ENCODE measurements at regions not wholly inside any gene's neighbourhood (a gene's known extent, or its start where the extent isn't known, plus 50 kb on each side); places are given as distances from the start of the nearest gene placed in this dataset.

DNA sequence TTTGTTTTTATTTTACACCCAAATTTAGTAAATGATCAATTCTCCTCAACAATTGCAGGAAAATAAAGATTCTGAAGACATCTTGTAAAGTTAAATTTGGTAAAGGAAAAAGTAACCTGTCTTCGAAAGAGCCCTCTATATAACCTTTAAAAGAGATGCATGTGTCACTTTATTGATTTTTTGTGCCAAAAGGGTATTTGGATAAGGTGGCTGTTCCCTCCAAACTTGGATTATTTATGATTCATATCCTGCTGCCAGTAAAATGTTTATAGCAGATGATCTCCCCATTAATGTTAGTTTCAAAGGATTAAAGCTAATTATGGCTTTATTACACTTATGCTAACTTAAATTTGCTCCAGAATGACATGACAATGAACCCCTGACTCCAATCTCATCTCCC, 98.8 kb downstream of the DUSP6 start:
- no peak for DNase-seq

DNA sequence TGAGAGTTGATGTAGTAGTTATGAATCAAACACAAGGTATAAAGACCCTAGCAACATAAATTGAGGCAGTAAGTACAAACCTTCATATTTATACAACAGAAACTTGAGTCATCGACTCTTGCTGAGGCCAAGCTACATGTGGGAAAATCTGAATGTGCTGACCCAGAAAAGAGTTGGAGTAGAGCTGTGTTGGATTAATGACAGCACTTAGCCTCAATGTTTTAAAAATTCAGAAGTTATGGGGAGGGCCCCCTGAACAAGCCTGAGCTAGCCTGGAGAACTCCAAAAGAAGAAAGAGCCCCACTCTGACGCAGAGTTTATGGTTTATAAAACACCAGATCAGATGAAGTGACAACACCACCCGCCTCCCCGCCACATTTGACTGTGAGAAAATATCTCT, 100.0 kb downstream of the DUSP6 start:
- no peak for DNase-seq

DNA sequence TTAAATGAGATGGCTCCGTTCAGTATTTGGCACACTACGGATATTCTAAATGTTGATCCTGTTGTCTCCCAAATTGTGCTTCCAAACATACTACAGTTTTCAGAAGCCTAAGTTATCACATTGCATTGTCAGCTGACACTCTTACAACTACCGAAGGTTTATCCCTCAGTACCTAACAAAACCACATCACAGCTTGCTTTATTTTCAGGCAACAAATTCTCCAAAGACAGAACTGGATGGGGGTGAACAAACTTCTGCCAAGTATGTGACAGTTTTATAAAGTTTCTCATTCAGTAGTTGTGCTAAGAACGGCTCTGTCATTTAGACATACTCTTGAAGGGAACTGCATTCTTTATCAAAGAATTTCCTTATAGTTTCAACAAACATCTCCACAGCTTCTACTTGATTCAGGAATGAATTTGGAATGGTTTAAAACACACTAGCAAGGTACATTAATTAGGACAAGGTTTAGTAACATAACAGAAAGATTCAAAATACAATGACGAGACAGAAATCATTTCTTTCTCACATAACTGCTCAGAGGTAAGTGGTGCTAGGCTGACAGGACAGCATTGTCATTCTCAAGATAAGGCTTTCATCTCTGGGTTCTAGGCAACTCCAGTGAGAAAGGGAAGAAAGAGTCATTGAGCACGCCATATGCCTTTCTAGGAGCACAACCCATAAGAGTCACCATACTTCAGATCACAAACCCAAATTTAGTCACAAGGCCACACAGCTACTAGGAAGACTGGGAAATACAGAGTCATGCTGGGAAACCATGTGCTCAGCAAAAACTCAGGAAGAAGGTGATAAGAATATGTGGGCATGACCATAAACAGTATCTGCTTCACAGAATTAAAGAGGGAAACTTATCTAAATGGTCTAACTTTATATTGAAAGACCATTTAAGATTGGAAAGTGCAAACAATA, 100.7 kb downstream of the DUSP6 start:
- no peak for DNase-seq

DNA sequence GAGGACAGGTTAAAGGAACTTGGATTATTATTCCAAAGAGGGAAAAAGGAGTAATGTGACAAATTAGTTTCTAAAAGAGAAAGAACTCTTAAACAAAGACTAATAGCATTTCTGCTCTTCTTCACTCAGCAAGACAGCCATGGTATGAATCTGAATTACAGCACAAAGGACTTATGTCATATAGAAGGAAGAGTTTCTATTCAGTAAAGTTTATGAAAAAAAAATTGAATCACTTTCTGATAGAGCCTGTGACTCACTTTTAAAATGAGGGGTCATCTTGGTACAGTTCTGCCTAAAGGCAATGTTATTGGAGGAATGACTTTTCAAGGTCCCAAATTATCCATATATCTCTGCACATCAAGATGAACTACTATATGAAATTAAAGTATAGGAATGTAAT, 101.7 kb downstream of the DUSP6 start:
- no peak for DNase-seq

DNA sequence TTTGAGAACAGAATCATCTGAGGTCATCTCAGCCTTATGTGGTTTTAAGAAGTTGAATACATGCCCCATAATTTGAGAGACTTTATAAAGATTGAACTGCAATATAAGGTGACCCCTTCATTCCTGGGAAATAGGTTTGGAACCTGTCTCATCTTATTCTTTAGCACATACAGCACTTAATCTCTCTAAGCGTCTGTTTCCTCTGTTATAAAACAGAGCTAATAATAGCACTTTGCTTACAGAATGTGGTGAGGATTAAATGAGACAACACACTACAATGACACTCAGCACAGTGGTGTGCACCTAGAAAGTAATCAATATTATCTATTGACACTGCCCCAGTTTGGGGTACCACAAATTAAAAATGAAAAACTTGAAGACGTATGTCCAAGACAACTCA, 102.1 kb downstream of the DUSP6 start:
- DNase-seq, result no peak

DNA sequence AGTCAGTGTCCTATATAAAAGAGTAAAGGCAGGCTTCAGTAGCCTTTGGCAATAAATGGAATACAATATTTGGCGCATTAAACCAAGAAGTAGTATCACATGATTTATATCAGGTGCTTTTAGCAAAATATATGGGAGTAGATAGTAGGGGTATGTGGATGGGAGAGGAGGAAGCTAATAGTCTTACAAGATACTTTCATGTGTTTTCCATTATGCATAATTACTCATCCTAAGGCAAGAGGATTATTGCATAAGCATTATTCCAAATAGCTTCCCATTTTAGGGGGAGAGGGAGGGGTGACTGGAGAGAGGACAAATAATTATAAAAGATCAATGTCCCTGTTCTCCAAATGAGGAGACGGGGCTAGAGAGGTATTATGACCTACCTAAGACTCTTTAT, 104.3 kb downstream of the DUSP6 start:
- no peak for DNase-seq

DNA sequence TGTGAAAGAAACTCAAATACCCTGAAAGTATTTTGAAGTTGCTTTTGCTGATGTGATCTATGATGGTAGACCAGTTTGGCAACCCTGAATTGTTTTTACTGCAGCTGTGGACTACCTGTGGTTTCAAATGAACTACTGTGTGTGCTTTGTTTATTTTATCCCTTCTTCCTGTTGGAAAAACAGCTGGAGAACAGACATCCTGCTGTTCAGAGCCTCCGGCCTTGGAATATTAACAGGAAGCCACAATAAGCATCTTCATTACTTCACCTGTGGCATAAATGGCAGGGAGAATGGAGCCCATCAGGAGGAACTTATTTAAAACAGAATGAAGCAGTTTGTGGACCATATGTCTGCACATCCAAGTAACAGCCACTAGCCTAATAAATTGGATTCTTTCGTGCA, 104.8 kb downstream of the DUSP6 start:
- no peak for DNase-seq

DNA sequence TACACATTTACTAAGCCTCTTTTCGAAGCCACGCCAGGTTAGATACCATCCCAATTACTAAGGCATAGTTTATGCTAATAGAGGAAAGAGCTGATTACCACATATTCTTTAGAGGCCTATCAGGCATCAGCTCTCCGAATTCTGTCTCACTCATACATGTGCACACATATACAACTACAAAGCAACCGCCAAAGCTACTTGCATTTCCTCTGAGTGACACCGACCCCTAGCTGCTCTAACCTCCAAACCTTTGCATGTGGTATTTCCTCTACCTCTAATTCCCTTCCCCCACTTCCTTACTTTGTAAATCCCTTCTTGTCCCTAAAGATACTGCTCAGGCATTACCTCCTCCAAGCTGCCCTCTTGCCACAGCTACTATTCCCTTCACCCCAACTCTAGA, 107.2 kb downstream of the DUSP6 start:
- no peak for DNase-seq

DNA sequence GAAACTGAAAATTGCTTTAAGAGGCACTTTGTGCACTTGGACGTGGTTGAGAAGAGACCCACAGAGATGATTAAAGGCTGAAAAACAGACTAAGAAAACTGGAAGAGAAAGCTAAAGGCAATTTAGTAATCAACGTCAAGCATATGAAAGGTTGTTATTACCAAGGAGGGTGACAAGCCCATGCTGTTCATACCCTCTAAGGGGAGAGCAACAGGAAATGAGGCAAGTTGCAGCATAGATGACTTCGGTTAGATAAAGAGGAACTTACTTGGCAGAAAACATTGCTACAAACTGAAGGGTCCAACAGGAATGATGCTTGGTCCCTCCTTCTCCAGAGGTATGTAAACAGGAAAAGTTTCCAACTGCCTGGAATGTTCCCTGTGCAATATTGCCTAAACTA, 107.8 kb downstream of the DUSP6 start:
- no peak for DNase-seq

DNA sequence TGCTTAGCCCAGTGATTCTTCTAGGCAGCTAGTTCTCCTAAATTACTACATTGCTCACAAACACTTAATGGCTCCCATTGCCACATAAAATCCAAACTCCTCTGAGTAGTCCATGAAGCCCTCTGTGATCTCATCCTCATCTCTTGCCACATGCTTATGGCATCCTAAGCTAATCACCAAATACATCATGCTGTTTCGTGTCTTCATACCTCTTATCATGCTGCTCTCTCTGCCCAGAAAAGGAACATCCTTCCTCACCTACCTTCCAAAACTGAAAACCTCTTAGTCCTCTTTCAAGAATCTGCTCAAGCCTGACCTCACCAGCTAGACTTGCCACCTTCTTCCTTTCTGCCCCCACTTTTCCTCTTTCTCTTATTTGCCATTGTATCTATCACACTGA, 108.5 kb downstream of the DUSP6 start:
- DNase-seq, result no peak

DNA sequence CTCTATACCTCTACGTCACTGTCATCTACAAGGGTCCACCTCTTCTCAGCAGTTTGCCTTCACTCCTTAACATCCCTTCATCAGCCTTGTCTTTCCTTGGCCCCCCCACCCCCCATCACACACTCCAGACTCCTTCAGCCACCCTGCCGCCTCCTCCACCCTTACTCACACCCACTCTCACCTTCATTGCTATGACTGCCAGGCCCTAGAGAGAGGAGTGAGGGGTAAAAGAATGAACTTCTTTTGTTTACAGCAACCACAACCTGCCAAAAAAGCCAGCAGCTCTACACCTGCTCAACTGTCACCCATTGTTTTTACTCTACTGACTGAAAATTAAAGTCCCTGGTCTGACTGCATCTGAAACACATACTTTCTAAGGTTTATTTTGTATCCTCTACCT, 112.8 kb downstream of the DUSP6 start:
- DNase-seq, result no peak

DNA sequence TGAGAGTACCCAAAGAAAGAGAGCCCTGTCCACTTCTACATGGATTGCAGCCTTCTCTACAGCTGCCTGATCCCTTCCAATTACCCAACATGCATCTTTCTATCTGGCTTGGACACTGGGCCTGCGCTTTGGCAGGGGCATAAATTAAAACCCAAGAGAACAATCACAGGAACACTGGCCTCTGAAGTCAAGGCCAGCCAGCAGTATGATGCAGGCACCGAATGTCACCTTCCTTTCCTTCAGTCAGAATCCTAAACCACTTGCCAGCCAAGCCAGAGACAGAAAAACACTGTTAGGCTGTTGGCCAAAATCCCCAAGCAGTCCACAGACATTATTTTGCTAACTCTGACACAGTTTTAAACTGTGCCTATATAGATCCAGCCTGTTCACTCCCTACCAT, 113.7 kb downstream of the DUSP6 start:
- DNase-seq, result no peak

DNA sequence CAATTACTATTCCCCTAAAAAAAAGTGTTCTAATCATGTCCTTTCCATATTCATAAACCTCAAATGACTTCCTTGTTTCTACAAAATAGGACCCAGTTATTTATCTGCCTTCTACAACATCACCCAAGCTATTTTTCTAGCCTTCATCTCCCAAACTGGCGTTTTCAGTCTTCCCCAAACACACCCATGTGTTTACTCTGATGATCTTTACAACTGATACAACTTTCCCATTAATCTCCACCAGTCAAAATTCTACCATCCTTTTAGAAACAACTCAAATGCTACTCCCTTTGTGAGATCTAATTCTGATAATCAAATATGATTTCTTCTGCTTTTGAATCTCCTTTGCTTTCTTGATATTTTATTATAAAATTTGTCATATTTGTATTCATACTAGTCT, 114.5 kb downstream of the DUSP6 start:
- DNase-seq, result no peak

DNA sequence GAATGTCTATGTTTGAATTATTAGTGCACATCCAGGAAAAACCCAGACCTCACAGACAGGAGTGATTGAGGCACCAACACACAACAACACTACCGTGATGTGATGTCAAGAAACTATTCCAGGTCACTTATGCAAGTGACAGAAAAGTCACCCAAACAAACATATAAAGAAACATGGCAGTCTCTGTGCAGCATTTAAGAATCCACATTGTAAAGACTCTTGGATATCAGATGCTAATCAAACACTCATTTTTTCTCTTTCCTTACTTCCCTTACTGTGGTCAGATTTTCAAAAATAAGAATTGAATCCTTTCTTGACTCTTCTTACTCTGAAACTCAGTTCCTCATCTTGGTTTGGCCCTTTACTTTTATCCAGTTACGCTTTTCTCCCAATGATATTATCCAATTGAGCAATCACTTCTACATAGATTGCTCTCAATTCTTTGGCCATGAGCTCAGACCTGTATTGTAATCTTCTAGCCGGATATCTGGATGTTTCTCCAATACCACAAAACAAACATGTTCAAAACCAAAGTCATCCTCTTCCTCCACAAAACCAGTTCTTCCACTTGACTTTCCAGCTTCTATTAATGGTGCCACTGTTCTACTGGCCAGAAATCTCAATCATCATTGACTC, 115.4 kb downstream of the DUSP6 start:
- DNase-seq, result no peak

DNA sequence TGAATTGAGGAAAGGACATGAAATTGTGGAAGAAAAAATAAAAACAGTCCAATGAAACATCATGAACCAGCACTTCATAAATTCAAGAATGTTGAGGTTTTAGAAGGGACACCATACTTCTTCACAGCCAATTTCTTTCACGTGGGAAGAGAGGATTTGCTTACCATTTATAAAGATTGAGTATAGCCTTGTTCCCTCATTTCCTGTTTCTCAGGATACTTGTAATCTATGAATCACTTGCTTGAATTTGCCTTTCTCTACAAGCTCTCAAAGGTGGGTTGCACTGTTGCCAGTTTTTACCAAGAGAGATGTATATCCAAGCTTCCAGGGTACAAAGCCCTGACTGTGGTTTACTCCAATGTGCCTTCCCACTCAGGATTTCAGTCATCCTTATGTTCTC, 116.1 kb downstream of the DUSP6 start:
- DNase-seq, result no peak

DNA sequence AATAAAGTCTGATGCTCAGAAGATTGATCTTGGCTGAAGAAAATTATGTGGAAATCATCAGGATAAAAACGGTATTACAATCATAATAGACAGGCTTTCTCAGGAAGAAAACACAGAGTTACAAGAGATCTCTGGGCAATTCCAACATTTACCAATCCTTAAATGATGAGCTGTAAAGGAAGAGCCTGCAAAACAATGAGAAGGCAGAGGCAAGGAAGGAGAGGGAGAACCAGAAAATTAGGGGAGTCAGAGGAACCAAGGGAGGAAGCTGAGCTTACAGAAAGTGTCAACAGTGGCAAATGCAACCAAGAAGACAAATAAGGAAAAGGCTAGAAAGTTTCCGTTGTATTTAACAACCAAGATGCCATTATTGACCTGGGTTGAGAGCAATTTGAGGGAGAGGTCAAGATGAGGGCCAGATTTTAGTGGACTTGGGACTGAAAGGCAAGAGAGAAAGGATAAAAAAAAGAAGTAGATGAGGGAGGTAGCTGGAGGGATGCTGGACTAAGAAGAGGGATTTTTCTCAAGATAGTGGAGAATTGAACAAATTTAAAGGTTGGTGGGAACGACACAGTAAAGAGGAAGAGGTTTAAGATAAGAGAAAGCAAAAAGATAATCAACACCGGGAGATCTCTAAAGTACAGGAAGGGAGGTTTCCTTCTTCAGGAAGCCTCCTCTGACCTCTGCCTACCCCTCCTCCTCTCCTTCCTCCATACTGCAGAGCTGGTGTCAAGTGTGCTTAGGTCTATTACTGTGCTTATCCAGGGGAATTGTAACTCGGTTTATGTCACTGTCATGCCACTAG, 116.9 kb downstream of the DUSP6 start:
- no peak for DNase-seq

DNA sequence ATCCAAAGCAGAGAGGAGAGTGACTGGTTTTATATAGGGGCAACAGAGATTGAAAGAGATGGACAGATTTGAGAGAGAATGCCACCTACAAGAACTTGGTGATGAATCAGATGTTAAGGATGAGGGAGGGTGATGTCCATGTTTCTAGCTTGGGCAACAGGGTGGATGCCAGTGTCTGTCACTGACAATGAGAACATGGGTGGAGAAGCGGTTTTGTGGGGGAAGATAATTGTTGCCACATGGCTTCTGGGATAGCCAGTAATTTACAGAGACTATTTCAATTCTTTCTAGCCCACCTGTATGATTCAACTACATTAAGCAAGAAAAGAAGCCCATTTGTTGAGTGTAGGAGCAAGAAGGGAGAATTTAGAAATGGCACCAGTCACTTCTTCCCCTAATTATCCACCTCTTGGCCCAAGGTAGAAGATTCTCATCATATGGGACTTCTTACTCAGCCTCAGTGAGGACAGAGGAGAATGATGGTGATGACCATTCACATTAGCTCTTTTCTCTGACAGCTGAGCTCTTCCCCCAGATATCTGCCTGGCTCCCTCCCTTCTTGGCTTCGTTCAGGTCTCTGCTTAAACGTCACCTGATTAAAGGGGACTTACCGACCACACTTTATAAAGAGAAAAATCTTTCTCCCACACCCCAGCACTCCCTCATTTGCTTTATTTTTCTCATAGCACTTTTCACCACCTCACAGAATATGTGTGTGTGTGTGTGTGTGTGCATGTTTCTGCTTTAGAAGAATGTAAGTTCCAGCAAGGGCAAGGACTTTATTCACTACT, 117.8 kb downstream of the DUSP6 start:
- no peak for DNase-seq

DNA sequence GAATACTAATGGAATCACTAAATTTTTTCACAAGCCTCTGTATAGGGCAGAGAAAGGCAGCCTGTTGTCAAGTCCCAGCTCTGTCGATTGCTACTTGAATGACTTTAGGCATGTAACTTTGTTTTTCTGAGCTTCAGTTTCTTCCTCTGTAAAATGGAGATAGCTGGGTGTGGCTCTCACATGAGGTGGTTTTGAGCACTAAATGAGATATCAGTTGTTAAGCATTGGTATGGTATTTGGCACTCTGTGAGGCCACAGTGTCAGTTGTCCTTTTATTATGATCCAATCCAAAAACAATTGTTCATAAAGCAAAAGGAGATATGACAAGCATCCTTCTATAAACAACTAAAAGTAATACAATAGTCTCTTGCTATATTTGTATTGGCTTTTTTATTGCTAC, 120.6 kb downstream of the DUSP6 start:
- no peak for DNase-seq

DNA sequence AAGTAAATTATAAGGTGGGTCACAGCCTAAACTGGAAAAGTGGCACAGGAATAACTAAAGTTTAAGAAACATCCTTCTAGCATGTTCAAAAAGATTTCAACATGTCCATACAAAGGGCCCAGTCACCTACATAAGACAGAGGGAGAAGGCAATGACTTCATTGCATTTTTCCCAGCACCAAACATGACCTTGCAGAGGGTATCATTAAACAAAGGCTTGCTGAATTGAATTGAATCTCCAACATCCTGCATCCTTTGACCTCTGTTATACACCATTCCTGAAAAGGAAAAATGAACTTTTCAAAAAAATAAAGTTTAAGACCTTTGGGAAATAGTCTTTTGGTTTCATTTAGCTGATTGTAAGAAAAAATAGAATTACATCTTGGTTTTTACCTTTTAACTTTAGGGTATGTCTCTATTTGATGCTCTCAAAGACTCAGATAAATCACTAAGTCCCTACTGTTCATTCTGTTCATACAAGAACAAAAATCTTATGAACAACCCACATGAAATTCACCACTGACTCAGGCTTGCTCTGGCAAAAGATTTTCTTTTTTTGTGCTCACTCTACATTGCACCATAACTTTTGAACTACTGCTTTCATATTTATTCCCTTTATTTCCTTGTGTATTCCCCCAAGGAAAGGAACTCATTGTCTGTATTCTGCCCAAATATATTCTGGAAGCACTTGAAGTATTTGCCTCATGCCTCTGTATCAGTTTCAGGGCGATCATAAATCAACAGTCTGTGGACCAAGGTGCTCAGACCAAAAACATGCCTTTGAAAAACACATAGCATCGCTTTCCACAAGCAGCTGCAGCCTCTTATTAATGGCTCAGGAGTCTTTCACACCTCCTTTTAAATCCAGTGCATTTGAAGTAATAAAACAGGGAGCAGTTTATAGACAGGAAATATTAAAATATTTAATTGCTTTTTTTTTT, 121.7 kb downstream of the DUSP6 start:
- no peak for DNase-seq

DNA sequence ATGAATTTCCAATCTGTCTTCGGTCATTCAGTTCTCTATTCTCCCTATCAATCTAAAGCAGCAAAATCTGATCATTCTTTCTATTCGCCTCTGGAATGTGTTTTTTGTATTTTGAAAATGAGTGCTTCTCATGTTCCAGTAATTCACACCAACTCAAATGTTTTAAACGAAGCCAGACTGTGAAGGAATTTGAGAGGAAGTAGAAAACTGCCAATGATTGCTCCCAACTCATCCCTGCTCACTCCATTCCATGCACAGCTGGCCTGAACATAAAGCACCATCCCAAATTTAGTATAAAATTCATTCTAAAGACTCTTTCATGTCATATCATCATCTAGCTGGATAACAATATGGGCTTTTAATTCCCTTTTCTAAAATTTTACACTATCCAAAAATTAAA, 123.8 kb downstream of the DUSP6 start:
- no peak for DNase-seq

DNA sequence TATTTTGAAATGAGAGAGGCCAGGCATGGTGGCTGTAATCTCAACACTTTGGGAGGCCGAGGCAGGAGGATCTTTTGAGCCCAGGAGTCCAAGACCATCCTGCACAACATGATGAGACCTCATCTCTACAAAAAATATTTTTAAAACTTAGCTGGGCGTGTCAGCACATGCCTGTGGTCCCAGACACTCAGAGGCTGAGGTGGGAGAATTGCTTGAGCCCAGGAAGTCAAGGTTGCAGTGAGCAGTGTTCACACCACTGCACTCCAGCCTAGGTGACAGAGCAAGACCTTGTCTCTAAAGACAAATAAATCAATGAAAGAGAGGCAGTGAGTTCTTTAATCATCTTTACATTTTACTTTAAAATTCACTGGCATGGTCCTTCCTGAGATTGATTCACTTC, 124.5 kb downstream of the DUSP6 start:
- DNase-seq, result no peak

All from NCI-H1048 (cell line).